ENCODE measurements at regions not wholly inside any gene's neighbourhood (a gene's known extent, or its start where the extent isn't known, plus 50 kb on each side); places are given as distances from the start of the nearest gene placed in this dataset.

DNA sequence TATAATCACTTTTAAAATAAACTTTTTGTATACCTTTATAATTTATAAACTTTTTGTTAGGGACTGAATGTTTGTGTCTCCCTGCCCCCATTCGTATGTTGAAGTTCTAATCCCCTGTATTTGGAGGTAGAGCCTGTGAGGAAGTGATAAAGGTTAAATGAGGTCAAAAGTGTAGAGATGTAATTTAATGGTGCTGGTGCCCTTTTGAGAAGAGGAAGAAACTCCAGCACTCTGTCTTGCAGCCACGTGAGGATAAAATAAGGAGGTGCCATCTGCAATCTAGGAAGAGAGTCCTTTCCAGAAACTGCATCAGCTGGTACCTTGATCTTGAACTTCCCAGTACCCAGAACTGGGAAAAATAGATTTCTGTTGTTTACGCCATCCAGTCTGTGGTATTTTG lies 106.1 kb upstream of the RGMA start:
- no peaks in the 10 kb centered on the region; the same call in 1 of the 2 replicates for H3K9me3 ChIP-seq (ENCODE audit: control insufficient read depth, insufficient read depth, low read length)
- no peak overlapping the region for H3K27ac ChIP-seq (ENCODE audit: low read depth, low read length)
- no peaks in the 10 kb centered on the region for H3K27me3 ChIP-seq (ENCODE audit: control insufficient read depth, insufficient read depth, low read length)
- CTCF ChIA-PET: no interaction called here
- no peak for DNase-seq (ENCODE audit: low read depth, low spot score)
- POLR2A ChIA-PET: no interaction called here
- no peak overlapping the region for H3K4me3 ChIP-seq (ENCODE audit: low read depth, low read length)
- TF ChIP-seq, protein P1, sequence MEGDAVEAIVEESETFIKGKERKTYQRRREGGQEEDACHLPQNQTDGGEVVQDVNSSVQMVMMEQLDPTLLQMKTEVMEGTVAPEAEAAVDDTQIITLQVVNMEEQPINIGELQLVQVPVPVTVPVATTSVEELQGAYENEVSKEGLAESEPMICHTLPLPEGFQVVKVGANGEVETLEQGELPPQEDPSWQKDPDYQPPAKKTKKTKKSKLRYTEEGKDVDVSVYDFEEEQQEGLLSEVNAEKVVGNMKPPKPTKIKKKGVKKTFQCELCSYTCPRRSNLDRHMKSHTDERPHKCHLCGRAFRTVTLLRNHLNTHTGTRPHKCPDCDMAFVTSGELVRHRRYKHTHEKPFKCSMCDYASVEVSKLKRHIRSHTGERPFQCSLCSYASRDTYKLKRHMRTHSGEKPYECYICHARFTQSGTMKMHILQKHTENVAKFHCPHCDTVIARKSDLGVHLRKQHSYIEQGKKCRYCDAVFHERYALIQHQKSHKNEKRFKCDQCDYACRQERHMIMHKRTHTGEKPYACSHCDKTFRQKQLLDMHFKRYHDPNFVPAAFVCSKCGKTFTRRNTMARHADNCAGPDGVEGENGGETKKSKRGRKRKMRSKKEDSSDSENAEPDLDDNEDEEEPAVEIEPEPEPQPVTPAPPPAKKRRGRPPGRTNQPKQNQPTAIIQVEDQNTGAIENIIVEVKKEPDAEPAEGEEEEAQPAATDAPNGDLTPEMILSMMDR (IDR thresholded peaks at IDR 0.05; ENCODE audit: low read depth, low read length): no peak

DNA sequence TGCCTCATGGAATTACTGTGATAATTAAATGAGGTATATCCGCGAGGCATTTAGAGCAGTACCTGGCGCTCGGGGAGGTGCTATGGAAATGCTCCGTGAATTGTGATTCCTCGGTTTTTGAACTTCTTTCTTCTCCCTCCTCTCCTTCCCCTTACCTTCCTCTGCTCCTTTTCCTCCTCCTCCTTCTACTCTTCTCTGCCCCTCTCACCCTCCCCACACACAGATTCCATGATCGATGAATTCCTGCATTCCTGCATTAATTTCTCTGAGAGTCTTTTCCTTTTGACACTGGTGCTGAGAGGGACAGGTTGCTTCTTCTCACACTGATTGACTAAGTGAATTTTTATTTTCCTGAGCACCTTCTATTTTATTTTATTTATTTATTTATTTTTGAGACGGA lies 101.2 kb upstream of the RGMA start:
- H3K4me3 ChIP-seq (ENCODE audit: low read depth, low read length): no peak overlapping the region
- no peak for DNase-seq (ENCODE audit: low read depth, low spot score)
- TF ChIP-seq, protein P1 (IDR thresholded peaks at IDR 0.05; ENCODE audit: low read depth, low read length): no peak
- H3K27ac ChIP-seq (ENCODE audit: low read depth, low read length): no peak overlapping the region
- H3K27me3 ChIP-seq (ENCODE audit: control insufficient read depth, insufficient read depth, low read length): no peaks in the 10 kb centered on the region
- H3K9me3 ChIP-seq (ENCODE audit: control insufficient read depth, insufficient read depth, low read length): no peaks in the 10 kb centered on the region
- CTCF ChIA-PET: no interaction called here
- POLR2A ChIA-PET: no interaction called here

DNA sequence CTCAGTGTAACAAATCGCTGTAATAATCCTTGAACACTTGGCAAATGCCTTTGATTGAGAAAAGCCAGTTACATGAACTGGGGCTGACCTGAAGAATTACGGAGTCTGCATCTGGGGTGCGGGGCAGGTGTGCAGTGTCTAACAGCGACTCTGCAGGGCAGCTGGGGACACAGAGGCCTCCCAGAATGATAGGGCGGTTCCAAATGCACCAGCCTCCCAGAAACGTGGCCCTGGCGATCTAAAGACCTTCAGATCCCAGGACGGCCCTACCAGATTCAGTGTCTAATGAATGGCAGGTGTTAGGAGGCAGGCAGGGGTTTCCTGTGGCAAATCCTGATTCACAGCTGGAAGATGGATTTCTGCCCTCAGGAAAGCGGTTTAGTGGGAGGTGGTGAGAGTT lies 100.5 kb upstream of the RGMA start:
- CTCF ChIA-PET: no interaction called here

DNA sequence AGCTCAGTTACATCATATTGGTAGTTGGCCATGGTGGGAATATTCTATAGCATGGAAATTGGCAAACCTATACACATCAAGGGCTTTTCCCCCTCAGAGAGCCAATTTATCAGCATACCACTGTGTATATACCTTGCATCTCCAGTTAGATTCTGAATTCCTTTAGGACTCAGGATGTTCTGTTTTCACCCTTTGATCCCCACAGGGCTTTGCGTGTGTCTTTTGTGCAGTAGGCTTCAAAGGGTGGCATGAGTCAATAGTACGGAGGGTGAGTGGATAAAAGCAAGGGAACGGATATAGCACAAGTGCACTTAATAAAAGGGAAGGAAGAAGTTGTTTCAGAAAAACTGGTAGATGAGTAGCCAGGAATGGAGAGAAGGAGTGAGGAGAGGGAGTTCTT lies 99.2 kb upstream of the RGMA start:
- POLR2A ChIA-PET: no interaction called here
- H3K27ac ChIP-seq (ENCODE audit: low read depth, low read length): no peak overlapping the region
- TF ChIP-seq, protein P1 (IDR thresholded peaks at IDR 0.05; ENCODE audit: low read depth, low read length): no peak
- no peak for DNase-seq (ENCODE audit: low read depth, low spot score)
- peaks cover 4% of the 10 kb centered on the region; the same call in 1 of the 2 replicates for H3K9me3 ChIP-seq (ENCODE audit: control insufficient read depth, insufficient read depth, low read length)
- H3K4me3 ChIP-seq (ENCODE audit: low read depth, low read length): no peak overlapping the region
- CTCF ChIA-PET: no interaction called here
- H3K27me3 ChIP-seq (ENCODE audit: control insufficient read depth, insufficient read depth, low read length): no peaks in the 10 kb centered on the region

More for the DNA sequence above, 100.5 kb upstream of the RGMA start:
- Histone ChIP-seq H3K27me3 (ENCODE audit: control insufficient read depth, insufficient read depth, low read length) (no peaks in the 10 kb centered on the region), H3K4me3 (ENCODE audit: low read depth, low read length) (no peak overlapping the region), H3K27ac (ENCODE audit: low read depth, low read length) (no peak overlapping the region), H3K9me3 (ENCODE audit: control insufficient read depth, insufficient read depth, low read length) (no peaks in the 10 kb centered on the region)
- TF ChIP-seq, protein P1 (IDR thresholded peaks at IDR 0.05; ENCODE audit: low read depth, low read length): no peak
- DNase-seq (ENCODE audit: low read depth, low spot score): no peak
- POLR2A ChIA-PET: no interaction called here

DNA sequence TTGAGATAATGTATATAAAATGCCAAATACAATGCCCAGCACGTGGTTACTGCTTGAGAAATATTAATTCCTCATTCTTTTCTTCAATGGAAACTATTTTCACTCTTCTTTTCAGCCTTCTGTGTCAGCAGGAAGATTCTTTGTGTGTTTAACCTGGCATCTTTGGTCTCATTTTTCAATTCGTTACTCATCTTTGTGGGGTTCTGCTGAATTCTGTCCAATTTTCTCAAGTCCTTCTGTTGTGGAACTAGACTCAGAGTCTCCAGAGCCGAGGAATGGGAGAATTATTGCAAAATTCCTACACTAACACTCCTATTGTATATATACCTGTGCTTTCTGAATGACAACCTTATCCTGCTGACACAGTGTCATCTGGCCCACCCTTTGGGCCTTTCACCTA lies 96.8 kb upstream of the RGMA start:
- no peak for DNase-seq (ENCODE audit: low read depth, low spot score)
- POLR2A ChIA-PET: no interaction called here
- Histone ChIP-seq H3K27ac (ENCODE audit: low read depth, low read length) (no peak overlapping the region), H3K9me3 (ENCODE audit: control insufficient read depth, insufficient read depth, low read length) (peaks cover 4% of the 10 kb centered on the region), H3K27me3 (ENCODE audit: control insufficient read depth, insufficient read depth, low read length) (no peaks in the 10 kb centered on the region), H3K4me3 (ENCODE audit: low read depth, low read length) (no peak overlapping the region)
- CTCF ChIA-PET: no interaction called here
- TF ChIP-seq, protein P1 (IDR thresholded peaks at IDR 0.05; ENCODE audit: low read depth, low read length): no peak

All from AG04450 (cell line).